SK-N-SH (cell line): ENCODE measurements at regions not wholly inside any gene's neighbourhood (a gene's known extent, or its start where the extent isn't known, plus 50 kb on each side); places are given as distances from the start of the nearest gene placed in this dataset.

Experiments
- CHD2 ChIP-seq: fragments of 150-350 bp; IDR thresholded peaks from 2 replicates; pipeline ENCODE4 v1.6.1; 2018; ENCODE audit warnings: low read length; ENCODE audit not compliant: partially characterized antibody
- EP300 ChIP-seq, 2 experiments: IDR thresholded peaks; 2 replicates each; pipeline versions ENCODE4 v1.4.0 to v1.6.1; 2012; ENCODE audit warnings: borderline replicate concordance in 1 of 2, low read depth in 1 of 2, low read length in 1 of 2
- EZH2phosphoT487 ChIP-seq: fragments of 200-600 bp; sonication (generic); IDR thresholded peaks from 2 replicates; pipeline ENCODE4 v1.6.1; 2017; ENCODE audit warnings: low read depth, mixed run types, mild to moderate bottlenecking, antibody characterized with exemption, moderate library complexity, borderline replicate concordance
- GABPA ChIP-seq: IDR thresholded peaks from 2 replicates; pipeline ENCODE4 v1.4.0; 2012; ENCODE audit warnings: low read depth, mild to moderate bottlenecking
- JUND ChIP-seq: IDR thresholded peaks from 2 replicates; pipeline ENCODE4 v1.4.0; 2012
- MAX ChIP-seq: IDR thresholded peaks from 2 replicates; pipeline ENCODE4 v1.4.0; 2012; ENCODE audit warnings: low read depth
- POLR2AphosphoS5 ChIP-seq: IDR thresholded peaks from 2 replicates; pipeline ENCODE4 v1.6.1; 2012; ENCODE audit warnings: low read depth, low read length
- RAD21 ChIP-seq: IDR thresholded peaks from 2 replicates; pipeline ENCODE4 v1.6.1; 2012; ENCODE audit warnings: mild to moderate bottlenecking, low read length
- RXRA ChIP-seq: IDR thresholded peaks from 2 replicates; pipeline ENCODE4 v1.4.0; 2012; ENCODE audit warnings: low read depth, mild to moderate bottlenecking, borderline replicate concordance
- SMC3 ChIP-seq: IDR thresholded peaks from 2 replicates; pipeline ENCODE4 v1.6.1; 2012; ENCODE audit warnings: low read depth, low read length, improper control_type of control experiment
- TAF1 ChIP-seq: IDR thresholded peaks from 2 replicates; pipeline ENCODE4 v1.6.1; 2012; ENCODE audit warnings: low read depth, mild to moderate bottlenecking, low read length, moderate library complexity, borderline replicate concordance
- USF1 ChIP-seq: IDR thresholded peaks from 2 replicates; pipeline ENCODE4 v1.4.0; 2012; ENCODE audit warnings: low read depth, borderline replicate concordance
- YY1 ChIP-seq: IDR thresholded peaks from 2 replicates; pipeline ENCODE4 v1.4.0; 2012; ENCODE audit warnings: low read depth, mild to moderate bottlenecking
- TF ChIP-seq, protein P1 (sequence below): fragments of 200-600 bp; sonication (generic); IDR thresholded peaks from 2 replicates; pipeline ENCODE4 v1.6.1; 2017; ENCODE audit warnings: antibody characterized with exemption, mild to moderate bottlenecking, moderate library complexity

DNA sequence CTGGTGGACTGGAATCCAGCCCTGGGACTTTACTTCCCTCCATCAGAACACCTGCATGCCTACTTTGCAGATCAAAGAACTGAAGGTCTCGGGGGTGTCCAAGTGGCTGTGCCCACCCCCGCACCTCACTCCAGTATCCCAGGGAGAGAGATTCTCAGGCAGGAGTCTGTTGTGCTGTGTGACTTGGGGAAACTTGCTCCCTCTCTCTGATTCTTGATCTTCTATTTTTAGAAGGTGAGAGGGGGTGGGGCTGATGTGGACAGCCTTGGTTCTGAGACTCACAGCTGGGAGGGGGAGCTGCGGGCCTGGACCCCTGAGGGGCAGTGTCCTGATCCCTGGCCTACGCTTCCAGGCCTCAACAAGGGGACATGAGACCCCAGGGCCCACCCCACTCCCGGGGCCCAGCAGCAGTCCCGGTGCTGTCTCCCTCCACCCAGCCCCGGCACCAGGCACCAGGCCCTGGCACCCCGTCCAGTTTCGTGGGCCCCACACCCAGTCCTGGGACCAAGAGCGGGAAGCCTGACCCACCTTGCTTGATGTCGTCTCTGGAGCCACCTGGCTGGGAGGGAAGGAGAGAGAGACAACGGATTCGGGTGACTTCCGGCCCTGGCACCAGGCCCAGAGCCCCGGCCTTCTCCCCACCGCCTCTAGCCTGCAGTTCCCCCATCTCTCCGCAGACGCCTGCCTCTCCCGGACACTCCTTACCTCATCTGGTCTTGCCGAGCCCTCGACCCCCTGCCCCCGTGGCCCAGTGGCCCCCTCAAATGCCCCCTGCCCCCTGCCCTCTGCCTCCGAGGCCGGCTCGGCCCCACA lies 74.0 kb upstream of the SPTLC1 start:
- TF ChIP-seq, protein P1, sequence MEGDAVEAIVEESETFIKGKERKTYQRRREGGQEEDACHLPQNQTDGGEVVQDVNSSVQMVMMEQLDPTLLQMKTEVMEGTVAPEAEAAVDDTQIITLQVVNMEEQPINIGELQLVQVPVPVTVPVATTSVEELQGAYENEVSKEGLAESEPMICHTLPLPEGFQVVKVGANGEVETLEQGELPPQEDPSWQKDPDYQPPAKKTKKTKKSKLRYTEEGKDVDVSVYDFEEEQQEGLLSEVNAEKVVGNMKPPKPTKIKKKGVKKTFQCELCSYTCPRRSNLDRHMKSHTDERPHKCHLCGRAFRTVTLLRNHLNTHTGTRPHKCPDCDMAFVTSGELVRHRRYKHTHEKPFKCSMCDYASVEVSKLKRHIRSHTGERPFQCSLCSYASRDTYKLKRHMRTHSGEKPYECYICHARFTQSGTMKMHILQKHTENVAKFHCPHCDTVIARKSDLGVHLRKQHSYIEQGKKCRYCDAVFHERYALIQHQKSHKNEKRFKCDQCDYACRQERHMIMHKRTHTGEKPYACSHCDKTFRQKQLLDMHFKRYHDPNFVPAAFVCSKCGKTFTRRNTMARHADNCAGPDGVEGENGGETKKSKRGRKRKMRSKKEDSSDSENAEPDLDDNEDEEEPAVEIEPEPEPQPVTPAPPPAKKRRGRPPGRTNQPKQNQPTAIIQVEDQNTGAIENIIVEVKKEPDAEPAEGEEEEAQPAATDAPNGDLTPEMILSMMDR = no peak
- TF ChIP-seq RXRA (no peak), TAF1 (no peak), POLR2AphosphoS5 (no peak), RAD21 (no peak), YY1 (no peak), EZH2phosphoT487 (no peak), SMC3 (no peak), JUND (no peak), USF1 (no peak), GABPA (no peak), MAX (no peak), CHD2 (no peak), EP300 (IDR thresholded peaks at IDR 0.05; ENCODE audit: borderline replicate concordance in 1 of 2, low read depth in 1 of 2, low read length in 1 of 2) (no peak)
